ENCODE measurements at regions not wholly inside any gene's neighbourhood (a gene's known extent, or its start where the extent isn't known, plus 50 kb on each side); places are given as distances from the start of the nearest gene placed in this dataset.

- peaks cover 0 to 13% (median 0%) of the 10 kb centered on the region in 4 donors for H3K9me3 ChIP-seq
- peaks cover 0 to 3% (median 0%) of the 10 kb centered on the region in 4 donors for H3K27me3 ChIP-seq
- no peaks in the 10 kb centered on the region for H3K36me3 ChIP-seq
- no peak for DNase-seq (ENCODE audit: extremely low spot score)
- TF ChIP-seq EP300 (IDR thresholded peaks at IDR 0.05) (no peak), POLR2A (IDR thresholded peaks at IDR 0.05; ENCODE audit: low read depth) (no peak), POLR2AphosphoS5 (IDR thresholded peaks at IDR 0.05) (no peak), CTCF (IDR thresholded peaks at IDR 0.05) (no peak)
- 77% methylated on average over 4 of the region's 4 CpGs for WGBS
- H3K27ac ChIP-seq (replicated peaks in 1 of 4), result no peak overlapping the region
- no peak overlapping the region for H3K4me3 ChIP-seq
- no peaks in the 10 kb centered on the region for H3K4me1 ChIP-seq
- intact Hi-C loops (cut with DNase I), result loop anchor here (10.0 kb wide), 1 partner anchor 56 kb away; no protein-coding TSS in a partner anchor
Measured at GRCh38 chr16:11428623-11428953, 83.3 kb downstream of the RMI2 start.

- 51% methylated on average over 6 of the region's 6 CpGs for WGBS
- TF ChIP-seq POLR2AphosphoS5 (IDR thresholded peaks at IDR 0.05) (no peak), EP300 (IDR thresholded peaks at IDR 0.05) (no peak), POLR2A (IDR thresholded peaks at IDR 0.05; ENCODE audit: low read depth) (no peak), CTCF (IDR thresholded peaks at IDR 0.05) (no peak)
- intact Hi-C loops (cut with DNase I), result loop anchor here (10.0 kb wide), 1 partner anchor 56 kb away; no protein-coding TSS in a partner anchor
- H3K9me3 ChIP-seq, result peaks cover 0 to 13% (median 0%) of the 10 kb centered on the region in 4 donors
- no peak overlapping the region for H3K4me3 ChIP-seq
- H3K27ac ChIP-seq (replicated peaks in 1 of 4), result no peak overlapping the region
- H3K36me3 ChIP-seq, result no peaks in the 10 kb centered on the region
- no peaks in the 10 kb centered on the region for H3K4me1 ChIP-seq
- DNase-seq (ENCODE audit: extremely low spot score), result no peak
- H3K27me3 ChIP-seq, result peaks cover 0 to under 1% (median 0%) of the 10 kb centered on the region in 4 donors
Measured at GRCh38 chr16:11429123-11429522, 83.9 kb downstream of the RMI2 start.

- Histone ChIP-seq H3K27ac (replicated peaks in 1 of 4) (no peak overlapping the region), H3K9me3 (peaks cover 0 to 13% (median 0%) of the 10 kb centered on the region in 4 donors), H3K4me3 (no peak overlapping the region), H3K27me3 (no peaks in the 10 kb centered on the region), H3K4me1 (no peaks in the 10 kb centered on the region), H3K36me3 (no peaks in the 10 kb centered on the region)
- intact Hi-C loops (cut with DNase I), result loop anchor here (10.0 kb wide), 1 partner anchor 55 kb away; no protein-coding TSS in a partner anchor
- 80% methylated on average over 5 of the region's 6 CpGs for WGBS
- no peak for TF ChIP-seq POLR2AphosphoS5 (IDR thresholded peaks at IDR 0.05)
- no peak for TF ChIP-seq EP300 (IDR thresholded peaks at IDR 0.05)
- no peak for TF ChIP-seq POLR2A (IDR thresholded peaks at IDR 0.05; ENCODE audit: low read depth)
- no peak for TF ChIP-seq CTCF (IDR thresholded peaks at IDR 0.05)
- no peak for DNase-seq (ENCODE audit: extremely low spot score)
Measured at GRCh38 chr16:11429823-11430222, 84.6 kb downstream of the RMI2 start.

GRCh38 chr16:11430601-11431317 lies 85.5 kb downstream of the RMI2 start:
- H3K27me3 ChIP-seq, result peaks cover 0 to 5% (median 0%) of the 10 kb centered on the region in 4 donors
- DNase-seq (ENCODE audit: extremely low spot score), result no peak
- H3K36me3 ChIP-seq, result no peaks in the 10 kb centered on the region
- H3K9me3 ChIP-seq, result peaks cover 0 to 13% (median 0%) of the 10 kb centered on the region in 4 donors
- no peak for TF ChIP-seq POLR2AphosphoS5 (IDR thresholded peaks at IDR 0.05)
- WGBS, result 90% methylated on average over 9 of the region's 11 CpGs
- H3K4me1 ChIP-seq, result no peaks in the 10 kb centered on the region
- no peak overlapping the region for H3K27ac ChIP-seq (replicated peaks in 1 of 4)
- intact Hi-C loops (cut with DNase I), result no loop called here
- no peak overlapping the region for H3K4me3 ChIP-seq

- no peak overlapping the region for H3K4me3 ChIP-seq
- H3K4me1 ChIP-seq, result no peaks in the 10 kb centered on the region
- no peaks in the 10 kb centered on the region for H3K36me3 ChIP-seq
- H3K27ac ChIP-seq (replicated peaks in 1 of 4), result no peak overlapping the region
- H3K9me3 ChIP-seq, result peaks cover 0 to 13% (median 0%) of the 10 kb centered on the region in 4 donors
- peaks cover 0 to 12% (median 0%) of the 10 kb centered on the region in 4 donors for H3K27me3 ChIP-seq
- no peak for DNase-seq (ENCODE audit: extremely low spot score)
- no peak for TF ChIP-seq POLR2A (IDR thresholded peaks at IDR 0.05; ENCODE audit: low read depth)
- no peak for TF ChIP-seq CTCF (IDR thresholded peaks at IDR 0.05)
- no peak for TF ChIP-seq POLR2AphosphoS5 (IDR thresholded peaks at IDR 0.05)
- no peak for TF ChIP-seq EP300 (IDR thresholded peaks at IDR 0.05)
- intact Hi-C loops (cut with DNase I), result no loop called here
- 86% methylated on average over 1 of the region's 4 CpGs for WGBS
Measured at GRCh38 chr16:11431915-11432465, 86.7 kb downstream of the RMI2 start.

All from esophagus muscularis mucosa (tissue), 4 donors.